ENCODE measurements at regions not wholly inside any gene's neighbourhood (a gene's known extent, or its start where the extent isn't known, plus 50 kb on each side); places are given as distances from the start of the nearest gene placed in this dataset.

DNA sequence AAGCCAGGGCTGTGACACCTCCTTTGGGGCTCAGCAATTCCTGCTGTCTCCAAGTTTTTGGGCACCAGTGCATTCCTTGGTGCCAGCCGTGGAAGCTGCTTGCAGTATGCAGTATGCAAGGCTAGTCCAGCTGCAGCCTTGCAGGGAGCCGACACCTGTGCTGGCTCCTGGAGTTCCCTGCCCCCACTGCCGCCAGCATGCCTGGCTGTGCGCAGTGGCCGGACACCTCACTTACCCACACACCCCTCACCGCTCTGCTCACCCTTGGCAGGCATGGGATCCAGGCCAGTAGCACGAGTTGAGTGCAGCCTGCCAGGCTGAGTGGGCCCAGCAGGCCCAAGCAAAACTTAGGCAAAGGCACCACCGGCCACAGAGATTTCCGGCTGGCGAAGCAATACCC lies 77.4 kb downstream of the SAMD9 start:
- TF ChIP-seq, protein P1, sequence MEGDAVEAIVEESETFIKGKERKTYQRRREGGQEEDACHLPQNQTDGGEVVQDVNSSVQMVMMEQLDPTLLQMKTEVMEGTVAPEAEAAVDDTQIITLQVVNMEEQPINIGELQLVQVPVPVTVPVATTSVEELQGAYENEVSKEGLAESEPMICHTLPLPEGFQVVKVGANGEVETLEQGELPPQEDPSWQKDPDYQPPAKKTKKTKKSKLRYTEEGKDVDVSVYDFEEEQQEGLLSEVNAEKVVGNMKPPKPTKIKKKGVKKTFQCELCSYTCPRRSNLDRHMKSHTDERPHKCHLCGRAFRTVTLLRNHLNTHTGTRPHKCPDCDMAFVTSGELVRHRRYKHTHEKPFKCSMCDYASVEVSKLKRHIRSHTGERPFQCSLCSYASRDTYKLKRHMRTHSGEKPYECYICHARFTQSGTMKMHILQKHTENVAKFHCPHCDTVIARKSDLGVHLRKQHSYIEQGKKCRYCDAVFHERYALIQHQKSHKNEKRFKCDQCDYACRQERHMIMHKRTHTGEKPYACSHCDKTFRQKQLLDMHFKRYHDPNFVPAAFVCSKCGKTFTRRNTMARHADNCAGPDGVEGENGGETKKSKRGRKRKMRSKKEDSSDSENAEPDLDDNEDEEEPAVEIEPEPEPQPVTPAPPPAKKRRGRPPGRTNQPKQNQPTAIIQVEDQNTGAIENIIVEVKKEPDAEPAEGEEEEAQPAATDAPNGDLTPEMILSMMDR (IDR thresholded peaks at IDR 0.05): no peak
- TF ChIP-seq POLR2A (IDR thresholded peaks at IDR 0.05): no peak
- no peak overlapping the region for H3K4me3 ChIP-seq
- H3K27me3 ChIP-seq: no peaks in the 10 kb centered on the region

DNA sequence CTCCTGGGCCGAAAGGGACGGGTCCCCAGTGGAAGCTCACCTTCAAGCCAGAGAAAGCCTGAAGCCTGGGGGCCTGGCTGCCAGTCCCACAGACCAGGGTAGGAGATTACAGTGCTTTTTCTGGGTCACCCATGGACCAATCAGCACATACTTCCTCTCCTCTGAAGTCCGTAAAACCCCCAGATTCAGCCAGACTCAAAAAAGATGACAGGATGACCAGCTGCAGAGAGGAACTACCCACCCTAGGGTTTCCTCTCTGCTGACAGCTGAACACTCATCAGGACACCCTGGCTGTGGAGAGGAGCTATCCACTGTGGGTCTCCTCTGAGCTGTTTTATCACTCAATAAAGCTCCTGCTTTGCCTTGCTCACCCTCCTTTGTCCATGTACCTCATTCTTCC lies 78.0 kb downstream of the SAMD9 start:
- Histone ChIP-seq H3K27me3 (no peaks in the 10 kb centered on the region), H3K9me3 (no peaks in the 10 kb centered on the region), H3K27ac (no peak overlapping the region), H3K4me1 (peaks cover 0 to 7% (median 0%) of the 10 kb centered on the region in 4 donors), H3K4me3 (no peak overlapping the region), H3K36me3 (no peaks in the 10 kb centered on the region)
- no peak for DNase-seq
- TF ChIP-seq, protein P1 (IDR thresholded peaks at IDR 0.05): no peak
- TF ChIP-seq POLR2A (IDR thresholded peaks at IDR 0.05): no peak

More for the DNA sequence above, 77.4 kb downstream of the SAMD9 start:
- Histone ChIP-seq H3K36me3 (no peaks in the 10 kb centered on the region), H3K4me1 (peaks cover 0 to 7% (median 0%) of the 10 kb centered on the region in 4 donors), H3K27ac (no peak overlapping the region), H3K9me3 (no peaks in the 10 kb centered on the region)
- DNase-seq: no peak

DNA sequence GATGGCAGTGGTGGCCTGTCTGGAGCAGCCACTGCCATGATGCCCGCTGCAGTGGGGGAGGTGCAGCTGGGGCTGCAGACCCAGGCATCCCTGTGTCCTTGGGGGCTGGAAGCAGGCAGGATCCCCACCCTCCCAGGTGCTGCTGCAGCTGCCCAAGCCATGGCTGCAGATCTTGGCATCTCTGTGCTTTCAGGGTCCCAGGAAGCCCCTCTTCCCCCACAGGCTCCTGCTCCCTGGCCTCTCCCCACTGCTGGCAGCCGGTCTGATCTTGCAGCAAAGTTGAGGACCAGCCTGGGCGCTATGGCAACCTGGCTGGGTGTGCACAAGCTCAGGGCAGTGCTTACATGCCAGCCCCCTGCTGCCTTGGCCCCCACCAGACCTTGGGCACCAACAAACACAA lies 78.5 kb downstream of the SAMD9 start:
- Histone ChIP-seq H3K4me1 (peaks cover 0 to 7% (median 0%) of the 10 kb centered on the region in 4 donors), H3K9me3 (no peaks in the 10 kb centered on the region), H3K27ac (no peak overlapping the region), H3K4me3 (no peak overlapping the region), H3K36me3 (no peaks in the 10 kb centered on the region), H3K27me3 (no peaks in the 10 kb centered on the region)
- no peak for DNase-seq
- TF ChIP-seq, protein P1 (IDR thresholded peaks at IDR 0.05): no peak
- no peak for TF ChIP-seq POLR2A (IDR thresholded peaks at IDR 0.05)

DNA sequence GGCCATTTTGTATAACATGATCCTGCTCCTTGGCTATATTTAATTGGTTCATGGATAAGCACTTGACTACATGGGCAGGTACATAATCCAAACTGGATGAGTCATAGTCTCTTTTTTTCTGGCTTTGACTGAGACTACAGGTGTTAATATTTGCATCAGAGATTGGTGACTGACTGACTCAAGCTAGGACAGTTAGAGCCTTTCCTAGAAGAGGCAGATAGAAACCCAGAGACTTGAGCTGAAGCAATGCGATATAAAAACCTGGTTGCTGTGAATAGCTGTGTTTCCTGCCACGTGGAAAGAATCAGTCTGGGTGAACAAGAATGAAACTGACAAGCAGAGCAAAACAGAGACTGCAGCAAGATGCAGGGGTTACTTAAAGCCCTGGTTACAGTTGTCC lies 81.0 kb downstream of the SAMD9 start:
- no peaks in the 10 kb centered on the region for H3K9me3 ChIP-seq
- H3K4me3 ChIP-seq: no peak overlapping the region
- no peaks in the 10 kb centered on the region for H3K36me3 ChIP-seq
- H3K27ac ChIP-seq: no peak overlapping the region
- no peak for DNase-seq
- no peaks in the 10 kb centered on the region for H3K27me3 ChIP-seq
- no peak for TF ChIP-seq POLR2A (IDR thresholded peaks at IDR 0.05)
- TF ChIP-seq, protein P1 (IDR thresholded peaks at IDR 0.05): no peak
- H3K4me1 ChIP-seq: peaks cover 0 to 7% (median 0%) of the 10 kb centered on the region in 4 donors

DNA sequence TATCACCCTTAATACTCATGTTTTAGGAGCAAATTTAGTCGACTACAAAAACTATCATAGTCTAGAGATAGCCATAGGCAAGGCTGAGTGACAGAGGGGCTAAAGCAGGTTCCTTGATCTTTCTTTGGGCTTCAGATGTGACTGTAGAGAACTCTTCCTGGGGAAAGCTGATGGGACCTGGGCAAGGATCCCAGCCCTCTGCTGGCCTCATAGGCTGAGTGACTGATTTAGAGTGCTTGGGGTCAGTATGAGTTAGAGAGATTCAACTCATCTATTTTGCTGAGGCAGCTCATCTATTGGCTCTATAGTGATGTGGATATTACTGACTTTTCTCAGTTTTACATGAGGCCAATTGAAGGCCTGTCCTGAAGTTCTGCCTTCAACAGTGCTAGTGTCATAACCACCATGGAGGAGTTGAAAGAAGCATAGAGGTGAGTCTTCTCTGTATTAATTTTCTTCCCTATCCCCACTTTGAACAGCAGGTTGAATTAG lies 81.6 kb downstream of the SAMD9 start:
- TF ChIP-seq POLR2A (IDR thresholded peaks at IDR 0.05): no peak
- TF ChIP-seq, protein P1 (IDR thresholded peaks at IDR 0.05): no peak
- H3K4me1 ChIP-seq: peaks cover 0 to 7% (median 0%) of the 10 kb centered on the region in 4 donors
- no peak overlapping the region for H3K4me3 ChIP-seq
- no peaks in the 10 kb centered on the region for H3K36me3 ChIP-seq
- H3K27ac ChIP-seq: no peak overlapping the region
- H3K27me3 ChIP-seq: no peaks in the 10 kb centered on the region
- no peaks in the 10 kb centered on the region for H3K9me3 ChIP-seq
- DNase-seq: no peak

DNA sequence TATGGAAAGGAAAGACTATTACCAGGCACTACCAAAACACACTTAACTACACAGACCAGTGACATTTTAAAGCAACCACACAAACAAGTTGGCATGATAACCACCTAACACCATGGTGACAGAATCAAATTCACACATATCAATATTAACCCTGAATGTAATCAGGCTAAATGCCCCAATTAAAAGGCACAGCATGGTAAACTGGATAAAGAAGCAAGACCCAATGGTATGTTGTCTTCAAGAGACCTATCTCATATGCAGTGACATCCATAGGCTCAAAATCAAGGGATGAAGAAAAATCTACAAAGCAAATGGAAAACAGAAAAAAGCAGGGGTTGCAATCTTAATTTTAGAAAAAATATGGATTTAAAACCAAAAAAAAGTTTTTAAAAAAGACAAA lies 86.0 kb downstream of the SAMD9 start:
- Histone ChIP-seq H3K36me3 (no peaks in the 10 kb centered on the region), H3K27me3 (no peaks in the 10 kb centered on the region), H3K4me1 (peaks cover 0 to 2% (median 0%) of the 10 kb centered on the region in 4 donors), H3K27ac (no peak overlapping the region), H3K9me3 (no peaks in the 10 kb centered on the region), H3K4me3 (no peak overlapping the region)
- no peak for DNase-seq
- no peak for TF ChIP-seq POLR2A (IDR thresholded peaks at IDR 0.05)
- TF ChIP-seq, protein P1 (IDR thresholded peaks at IDR 0.05): no peak
